ENCODE measurements at regions not wholly inside any gene's neighbourhood (a gene's known extent, or its start where the extent isn't known, plus 50 kb on each side); places are given as distances from the start of the nearest gene placed in this dataset.

DNA sequence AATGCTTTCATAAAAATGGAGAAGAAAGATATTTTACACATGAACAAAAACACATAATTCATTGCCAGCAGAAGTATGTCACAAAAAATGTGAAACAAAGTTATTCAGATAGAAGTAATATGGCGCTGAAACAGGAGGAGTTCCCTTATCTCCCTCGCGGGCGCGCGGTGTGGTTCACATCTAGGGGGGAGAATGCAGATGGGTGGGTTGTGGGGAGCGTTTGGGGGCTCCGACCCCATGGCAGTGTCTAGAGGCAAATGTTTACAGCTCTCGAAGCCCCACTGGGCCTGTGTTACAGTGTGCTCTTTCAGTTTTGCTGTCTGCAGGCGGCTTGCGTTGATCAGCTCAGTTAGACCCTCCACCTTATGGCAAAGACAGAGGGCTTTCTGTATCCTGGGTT is 297.5 kb downstream of the CGGBP1 start:
- TF ChIP-seq CTCF (IDR thresholded peaks at IDR 0.05) (no peak), POLR2AphosphoS5 (IDR thresholded peaks at IDR 0.05) (no peak)
